Spleen (tissue), 11 donors: ENCODE measurements at regions not wholly inside any gene's neighbourhood (a gene's known extent, or its start where the extent isn't known, plus 50 kb on each side); places are given as distances from the start of the nearest gene placed in this dataset.

Experiments used
- DNase-seq: peaks from one replicate; pipeline ENCODE4 v3.0.0-alpha.2; 2020
- H3K27ac ChIP-seq, 8 donors: fragments of 200-600 bp; sonication (generic) in 7 of 8; 1 replicate in 4 of 8; 2 replicates in 4 of 8; pipeline versions ENCODE4 v1.5.0 to v1.8.0; 2016 to 2021; ENCODE audit warnings: inconsistent platforms in 4 of 8, mild to moderate bottlenecking in 4 of 8, moderate library complexity in 1 of 8
- H3K27me3 ChIP-seq, 7 donors: fragments of 200-600 bp; sonication (generic) in 6 of 7; replicated peaks in 1 of 7; 1 replicate in 4 of 7; 2 replicates in 3 of 7; pipeline versions ENCODE4 v1.5.0 to v1.8.0; 2016 to 2021; ENCODE audit warnings: inconsistent platforms in 3 of 7, mild to moderate bottlenecking in 1 of 7
- H3K36me3 ChIP-seq, 6 donors: fragments of 200-600 bp; sonication (generic) in 5 of 6; 1 replicate in 4 of 6; 2 replicates in 2 of 6; pipeline versions ENCODE4 v1.5.0 to v1.8.0; 2016 to 2021; ENCODE audit warnings: inconsistent platforms in 2 of 6
- H3K4me1 ChIP-seq, 6 donors: fragments of 200-600 bp; sonication (generic) in 5 of 6; 1 replicate in 3 of 6; 2 replicates in 3 of 6; pipeline versions ENCODE4 v1.5.0 to v1.8.0; 2016 to 2021; ENCODE audit warnings: inconsistent platforms in 3 of 6
- H3K4me3 ChIP-seq, 8 donors: fragments of 200-600 bp; sonication (generic) in 7 of 8; 1 replicate in 4 of 8; 2 replicates in 4 of 8; pipeline versions ENCODE4 v1.5.0 to v1.8.0; 2016 to 2021; ENCODE audit warnings: inconsistent platforms in 4 of 8, mild to moderate bottlenecking in 4 of 8, moderate library complexity in 2 of 8
- H3K9me3 ChIP-seq, 8 donors: fragments of 200-600 bp; sonication (generic) in 7 of 8; 1 replicate in 4 of 8; 2 replicates in 4 of 8; pipeline versions ENCODE4 v1.5.0 to v1.8.0; 2016 to 2021; ENCODE audit warnings: inconsistent platforms in 4 of 8
- POLR2A ChIP-seq, 3 donors: fragments of 450-650 bp; IDR thresholded peaks; one replicate each; pipeline ENCODE4 v1.5.1; 2017; ENCODE audit warnings: antibody characterized with exemption in 3 of 3, mild to moderate bottlenecking in 1 of 3
- POLR2AphosphoS5 ChIP-seq, 3 donors: sonication (generic); formaldehyde crosslinking; IDR thresholded peaks; one replicate each; pipeline ENCODE4 v1.5.1; 2017; ENCODE audit warnings: antibody characterized with exemption in 3 of 3
- WGBS, 5 donors: extraction: QIAGEN DNeasy Blood & Tissue Kit in 3 of 5; methylation state at CpG; one replicate each; pipeline versions ENCODE4 v1.1.5 to v1.1.7; 2013 to 2018; 5-methylcytosine and 5-hydroxymethylcytosine counted together
- intact Hi-C: fragments of 100-400 bp; cut with DNase I; formaldehyde crosslinking; loops from one replicate; pipeline ENCODE4 v1.15.0; 2023; ENCODE audit warnings: low total_unique reads
- TF ChIP-seq, protein P1 (sequence below), 11 experiments: fragments of 200-600 bp in 7 of 11; fragments of 450-650 bp in 4 of 11; sonication (generic) in 4 of 11; IDR thresholded peaks in 8 of 11; conservative IDR thresholded peaks in 3 of 11; 1 replicate in 7 of 11; 2 replicates in 4 of 11; pipeline versions ENCODE4 v1.4.0 to v1.8.0; 2016 to 2021; ENCODE audit warnings: antibody characterized with exemption in 11 of 11, inconsistent platforms in 4 of 11, mild to moderate bottlenecking in 1 of 11
- donor health status: healthy with polysubstance abuse.
- donor health status: DM: no; HTN: no; CAD: no; lungs with moderate emphysema.
- donor health status: DM: no; HTN: no; CAD: no.
- donor health status: Bipolar disorder and iron deficiency.
- donor health status: healthy.
- donor health status: DM: no; HTN: no; CAD: no.
- donor health status: DM: yes; HTN: yes; CAD: no.

DNA sequence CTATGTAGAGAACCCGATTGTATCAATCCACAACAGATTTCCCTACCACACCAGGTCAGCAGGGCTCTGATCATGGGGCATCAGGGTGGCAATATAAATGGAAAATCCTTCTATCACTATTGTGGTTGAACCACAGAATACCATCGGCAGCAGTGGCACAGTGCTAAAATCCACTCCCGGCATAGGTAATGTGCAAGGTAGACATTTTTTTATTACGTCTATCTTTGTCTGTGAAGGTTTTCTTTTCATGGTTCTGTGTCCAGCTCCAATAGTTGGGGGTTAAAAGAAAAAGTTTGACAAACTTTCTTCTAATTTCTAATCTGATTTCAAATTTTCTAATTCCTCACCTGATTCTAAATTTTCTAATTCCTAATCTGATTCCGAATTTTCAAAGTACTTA, 302.7 kb upstream of the PREP start:
- intact Hi-C loops: no loop called here
- Histone ChIP-seq H3K36me3 (no peaks in the 10 kb centered on the region), H3K9me3 (peaks cover 0 to 5% (median 0%) of the 10 kb centered on the region in 8 donors), H3K4me3 (no peak overlapping the region), H3K4me1 (no peaks in the 10 kb centered on the region), H3K27me3 (no peaks in the 10 kb centered on the region), H3K27ac (no peak overlapping the region)
- no peak for TF ChIP-seq POLR2A (IDR thresholded peaks at IDR 0.05)
- WGBS, 5 donors: 87 to 95% (median 94%) methylated on average over 5 of the region's 5 CpGs
- no peak for DNase-seq

DNA sequence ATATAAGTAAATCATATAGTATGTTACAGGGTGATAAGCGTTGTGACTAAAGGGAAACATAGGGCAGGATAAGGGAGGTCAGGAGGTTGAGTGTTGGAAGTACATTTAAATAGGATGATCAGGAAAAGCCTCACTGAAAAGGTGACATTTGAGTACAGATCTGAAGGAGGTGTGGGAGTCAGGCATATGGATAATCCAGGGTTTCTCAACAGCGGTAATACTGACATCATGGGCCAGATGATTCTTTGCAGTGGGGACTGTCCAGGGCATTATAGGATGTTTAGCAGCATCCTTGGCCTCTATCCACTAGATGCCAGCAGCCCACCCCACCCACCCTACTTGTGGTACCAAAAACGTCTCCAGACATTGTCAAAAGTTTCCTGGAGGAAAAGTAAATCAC, 292.6 kb upstream of the PREP start:
- no peak overlapping the region for H3K27ac ChIP-seq
- H3K27me3 ChIP-seq: no peaks in the 10 kb centered on the region
- no peaks in the 10 kb centered on the region for H3K9me3 ChIP-seq
- H3K4me1 ChIP-seq: no peaks in the 10 kb centered on the region
- H3K4me3 ChIP-seq: no peak overlapping the region
- intact Hi-C loops: no loop called here
- 63 to 77% (median 74%) methylated on average over 3 of the region's 3 CpGs for WGBS, 5 donors
- no peak for DNase-seq
- TF ChIP-seq POLR2A (IDR thresholded peaks at IDR 0.05) (no peak), POLR2AphosphoS5 (IDR thresholded peaks at IDR 0.05) (no peak)
- TF ChIP-seq, protein P1, sequence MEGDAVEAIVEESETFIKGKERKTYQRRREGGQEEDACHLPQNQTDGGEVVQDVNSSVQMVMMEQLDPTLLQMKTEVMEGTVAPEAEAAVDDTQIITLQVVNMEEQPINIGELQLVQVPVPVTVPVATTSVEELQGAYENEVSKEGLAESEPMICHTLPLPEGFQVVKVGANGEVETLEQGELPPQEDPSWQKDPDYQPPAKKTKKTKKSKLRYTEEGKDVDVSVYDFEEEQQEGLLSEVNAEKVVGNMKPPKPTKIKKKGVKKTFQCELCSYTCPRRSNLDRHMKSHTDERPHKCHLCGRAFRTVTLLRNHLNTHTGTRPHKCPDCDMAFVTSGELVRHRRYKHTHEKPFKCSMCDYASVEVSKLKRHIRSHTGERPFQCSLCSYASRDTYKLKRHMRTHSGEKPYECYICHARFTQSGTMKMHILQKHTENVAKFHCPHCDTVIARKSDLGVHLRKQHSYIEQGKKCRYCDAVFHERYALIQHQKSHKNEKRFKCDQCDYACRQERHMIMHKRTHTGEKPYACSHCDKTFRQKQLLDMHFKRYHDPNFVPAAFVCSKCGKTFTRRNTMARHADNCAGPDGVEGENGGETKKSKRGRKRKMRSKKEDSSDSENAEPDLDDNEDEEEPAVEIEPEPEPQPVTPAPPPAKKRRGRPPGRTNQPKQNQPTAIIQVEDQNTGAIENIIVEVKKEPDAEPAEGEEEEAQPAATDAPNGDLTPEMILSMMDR (IDR thresholded peaks at IDR 0.05 in 8 of 11, conservative IDR thresholded peaks at IDR 0.05 in 3 of 11): no peak
- H3K36me3 ChIP-seq: no peaks in the 10 kb centered on the region

DNA sequence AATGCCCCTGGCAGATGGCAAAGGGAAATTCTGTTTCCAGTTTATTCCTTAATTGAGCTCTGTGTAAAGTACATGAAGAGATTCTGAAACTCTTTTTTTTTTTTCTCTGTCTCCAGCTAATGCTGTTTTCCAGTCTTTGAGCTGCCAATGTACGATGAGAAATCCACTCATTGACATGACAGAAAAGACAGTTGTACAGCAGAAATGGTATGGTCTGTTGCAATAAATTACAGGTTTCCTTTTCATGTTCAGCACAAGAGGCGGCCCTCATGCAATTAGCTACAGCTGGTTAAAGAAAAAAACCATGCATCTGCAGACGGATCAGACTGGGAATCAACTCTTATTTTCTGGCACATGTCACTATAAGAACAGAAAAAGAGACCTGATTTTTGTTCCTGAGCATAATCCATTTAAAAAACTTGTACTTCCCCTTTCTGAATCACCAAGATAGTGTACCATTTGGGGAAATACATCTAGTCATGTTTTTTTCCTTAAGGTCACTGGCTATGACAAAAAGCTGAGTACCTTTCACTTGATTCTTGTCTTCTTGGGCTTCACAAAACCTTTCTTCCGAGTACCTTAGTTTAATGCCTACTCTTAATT, 289.8 kb upstream of the PREP start:
- TF ChIP-seq POLR2A (IDR thresholded peaks at IDR 0.05) (no peak), POLR2AphosphoS5 (IDR thresholded peaks at IDR 0.05) (no peak)
- TF ChIP-seq, protein P1 (IDR thresholded peaks at IDR 0.05 in 8 of 11, conservative IDR thresholded peaks at IDR 0.05 in 3 of 11): no peak
- intact Hi-C loops: no loop called here
- no peak for DNase-seq
- WGBS, 5 donors: 40 to 46% (median 43%) methylated on average over 4 of the region's 4 CpGs
- Histone ChIP-seq H3K27ac (no peak overlapping the region), H3K4me1 (no peaks in the 10 kb centered on the region), H3K27me3 (no peaks in the 10 kb centered on the region), H3K9me3 (peaks cover 0 to 8% (median 7%) of the 10 kb centered on the region in 8 donors), H3K4me3 (no peak overlapping the region), H3K36me3 (no peaks in the 10 kb centered on the region)

DNA sequence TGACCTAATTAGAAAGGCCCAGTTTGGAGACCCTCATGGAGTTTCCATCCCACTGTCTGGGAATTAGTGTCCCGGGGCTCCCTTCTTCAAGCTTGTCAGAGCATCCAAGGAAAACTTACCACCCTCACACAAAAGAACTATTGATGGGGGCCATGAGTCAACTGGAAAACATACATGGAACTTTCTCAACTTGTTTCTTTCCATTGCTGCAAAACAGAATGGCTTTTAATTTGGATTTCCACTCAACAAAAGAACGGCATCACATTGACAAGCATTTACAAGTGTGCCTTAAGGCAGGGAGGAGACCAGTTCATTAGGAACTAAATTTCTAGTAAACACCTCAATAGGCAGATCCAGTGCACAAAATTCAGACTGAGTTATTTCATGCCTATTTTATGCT, 289.1 kb upstream of the PREP start:
- Histone ChIP-seq H3K4me3 (no peak overlapping the region), H3K9me3 (peaks cover 0 to 16% (median 15%) of the 10 kb centered on the region in 8 donors), H3K27me3 (no peaks in the 10 kb centered on the region), H3K27ac (no peak overlapping the region), H3K36me3 (no peaks in the 10 kb centered on the region), H3K4me1 (no peaks in the 10 kb centered on the region)
- TF ChIP-seq POLR2AphosphoS5 (IDR thresholded peaks at IDR 0.05) (no peak), POLR2A (IDR thresholded peaks at IDR 0.05) (no peak)
- TF ChIP-seq, protein P1 (IDR thresholded peaks at IDR 0.05 in 8 of 11, conservative IDR thresholded peaks at IDR 0.05 in 3 of 11): no peak
- intact Hi-C loops: no loop called here
- no peak for DNase-seq
- WGBS, 5 donors: 88 to 97% (median 90%) methylated on average over 2 of the region's 2 CpGs

DNA sequence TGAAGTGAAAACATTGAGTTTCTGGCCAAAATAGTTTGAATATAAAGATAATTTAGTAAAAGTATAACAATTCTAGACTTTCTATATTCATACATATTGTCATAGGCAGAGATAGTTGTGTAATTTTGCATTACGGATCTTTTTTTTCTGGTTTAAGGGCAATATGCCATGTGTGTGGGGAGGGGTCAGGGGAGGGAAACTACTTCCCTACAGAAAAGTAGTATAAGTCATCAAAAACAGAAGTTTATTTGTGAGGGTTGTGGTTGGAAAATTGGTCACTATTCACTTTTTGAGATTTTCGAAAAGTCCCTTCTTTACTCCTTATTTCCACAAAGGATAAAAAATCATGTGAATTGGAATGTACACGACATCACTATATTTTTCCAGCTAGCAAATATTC, 288.2 kb upstream of the PREP start:
- no peak for DNase-seq
- TF ChIP-seq, protein P1 (IDR thresholded peaks at IDR 0.05 in 8 of 11, conservative IDR thresholded peaks at IDR 0.05 in 3 of 11): no peak
- TF ChIP-seq POLR2A (IDR thresholded peaks at IDR 0.05) (no peak), POLR2AphosphoS5 (IDR thresholded peaks at IDR 0.05) (no peak)
- Histone ChIP-seq H3K9me3 (peaks cover 0 to 24% (median 24%) of the 10 kb centered on the region in 8 donors), H3K36me3 (no peaks in the 10 kb centered on the region), H3K4me3 (no peak overlapping the region), H3K4me1 (no peaks in the 10 kb centered on the region), H3K27me3 (no peaks in the 10 kb centered on the region), H3K27ac (no peak overlapping the region)
- intact Hi-C loops: no loop called here
- 65 to 83% (median 71%) methylated on average over 3 of the region's 3 CpGs for WGBS, 5 donors
